DND-41 (cell line): ENCODE measurements at regions not wholly inside any gene's neighbourhood (a gene's known extent, or its start where the extent isn't known, plus 50 kb on each side); places are given as distances from the start of the nearest gene placed in this dataset.

Source experiments
- CTCF ChIP-seq: IDR thresholded peaks from 2 replicates; pipeline ENCODE4 v1.5.1; 2012; ENCODE audit warnings: borderline replicate concordance, low read length, moderate library complexity, mild to moderate bottlenecking; ENCODE audit not compliant: poor library complexity, severe bottlenecking; ENCODE audit errors: extremely low read depth
- EZH2 ChIP-seq: IDR thresholded peaks from 3 replicates; pipeline ENCODE4 v1.6.1; 2012; ENCODE audit warnings: borderline replicate concordance, low read depth, mild to moderate bottlenecking, moderate library complexity, low read length, inconsistent platforms; ENCODE audit not compliant: severe bottlenecking

DNA sequence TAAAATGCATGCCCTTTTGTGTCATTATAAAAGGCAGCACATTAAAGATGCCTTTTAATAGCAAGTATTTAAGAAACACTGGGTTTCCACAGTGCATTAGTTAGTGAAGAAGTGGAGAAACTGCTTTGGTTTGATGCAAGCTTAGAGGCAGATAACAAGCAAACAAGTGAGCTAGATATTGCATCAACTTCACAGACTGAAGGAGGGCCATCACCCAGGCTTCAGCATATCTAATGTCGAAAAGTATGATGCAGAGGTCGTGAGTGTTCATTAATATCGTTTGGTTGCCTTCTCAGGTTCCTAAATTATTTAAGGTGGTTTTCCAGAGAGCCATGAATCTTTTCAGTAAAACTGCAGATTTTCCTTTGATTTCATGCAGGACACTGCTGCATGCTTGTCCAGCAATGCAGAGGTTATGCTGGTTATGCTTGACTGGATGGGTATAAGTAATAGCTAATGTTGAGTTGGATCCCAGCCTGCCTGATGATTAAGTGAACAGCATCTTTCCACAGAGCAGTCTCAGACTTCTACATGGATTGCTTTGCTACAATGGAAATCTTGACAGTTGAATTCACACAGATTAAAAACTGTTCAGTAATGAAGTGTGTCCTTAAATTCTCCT, 69.7 kb upstream of the IPO9 start:
- TF ChIP-seq CTCF (no peak), EZH2 (no peak)
